Activated CD4-positive, CD25-positive, alpha-beta regulatory T cell treated with anti-CD3 and anti-CD28 coated beads, Interleukin-2, amount 50 U/mL, for 72 hours (primary cell): ENCODE measurements at regions not wholly inside any gene's neighbourhood (a gene's known extent, or its start where the extent isn't known, plus 50 kb on each side); places are given as distances from the start of the nearest gene placed in this dataset.
"Not testable (repeated sequence)": the region's sequence is repeated elsewhere in the genome, so short reads cannot be mapped to it uniquely, and the experiment has no call there.

Experiments used
- DNase-seq: peaks from one replicate; pipeline ENCODE4 v3.0.0; 2021

GRCh38 chr2:234405462-234405861, 91.4 kb downstream of the ARL4C start:
- DNase-seq: no peak

GRCh38 chr2:234404957-234405356, 91.9 kb downstream of the ARL4C start:
- no peak for DNase-seq

- no peak for DNase-seq
Measured at GRCh38 chr2:234403751-234404150, 93.1 kb downstream of the ARL4C start.

- no peak for DNase-seq
Measured at GRCh38 chr2:234403074-234403473, 93.8 kb downstream of the ARL4C start.

- DNase-seq: no peak
Measured at GRCh38 chr2:234401426-234401825, 95.5 kb downstream of the ARL4C start.

- DNase-seq: no peak
Measured at GRCh38 chr2:234399451-234400246, 97.2 kb downstream of the ARL4C start.

GRCh38 chr2:234398531-234398930, 98.3 kb downstream of the ARL4C start:
- no peak for DNase-seq

GRCh38 chr2:234395891-234396420, 100.9 kb downstream of the ARL4C start:
- no peak for DNase-seq

GRCh38 chr2:234394450-234394849, 102.4 kb downstream of the ARL4C start:
- no peak for DNase-seq

GRCh38 chr2:234393354-234393753, 103.5 kb downstream of the ARL4C start:
- no peak for DNase-seq

- DNase-seq: no peak
Measured at GRCh38 chr2:234392041-234392615, 104.8 kb downstream of the ARL4C start.

- DNase-seq: no peak
Measured at GRCh38 chr2:234391625-234392024, 105.3 kb downstream of the ARL4C start.

- DNase-seq: not testable (repeated sequence)
Measured at GRCh38 chr2:234389661-234390060, 107.2 kb downstream of the ARL4C start.

GRCh38 chr2:234388591-234388990, 108.3 kb downstream of the ARL4C start:
- no peak for DNase-seq

- DNase-seq: no peak
Measured at GRCh38 chr2:234386971-234387370, 109.9 kb downstream of the ARL4C start.

- DNase-seq: no peak
Measured at GRCh38 chr2:234382131-234382530, 114.8 kb downstream of the ARL4C start.

GRCh38 chr2:234378958-234379357, 117.9 kb downstream of the ARL4C start:
- not testable (repeated sequence) for DNase-seq

GRCh38 chr2:234378440-234378839, 118.4 kb downstream of the ARL4C start:
- no peak for DNase-seq

- DNase-seq: no peak
Measured at GRCh38 chr2:234377761-234378391, 119.0 kb downstream of the ARL4C start.

GRCh38 chr2:234376229-234376628, 120.7 kb downstream of the ARL4C start:
- DNase-seq: no peak

GRCh38 chr2:234375176-234375880, 121.6 kb downstream of the ARL4C start:
- no peak for DNase-seq

- DNase-seq: no peak
Measured at GRCh38 chr2:234374736-234375135, 122.1 kb downstream of the ARL4C start.

GRCh38 chr2:234374150-234374508, 122.8 kb downstream of the ARL4C start:
- DNase-seq: no peak
